ENCODE measurements at regions not wholly inside any gene's neighbourhood (a gene's known extent, or its start where the extent isn't known, plus 50 kb on each side); places are given as distances from the start of the nearest gene placed in this dataset.

GRCh38 chr2:120472891-120473309 lies 127.0 kb downstream of the INHBB start:
- Histone ChIP-seq H3K4me2 (ENCODE audit: insufficient read depth, low read length) (no peak overlapping the region), H3K9me3 (ENCODE audit: low read depth, low read length) (peaks cover 5% of the 10 kb centered on the region), H3K4me1 (ENCODE audit: insufficient read depth, low read length) (peaks cover 35% of the 10 kb centered on the region), H4K20me1 (ENCODE audit: insufficient read depth, low read length) (no peaks in the 10 kb centered on the region), H3K27ac (ENCODE audit: low read depth, low read length) (no peak overlapping the region), H3K79me2 (ENCODE audit: insufficient read depth, low read length) (no peaks in the 10 kb centered on the region), H3K36me3 (ENCODE audit: insufficient read depth, low read length) (no peaks in the 10 kb centered on the region), H3K27me3 (ENCODE audit: insufficient read depth, low read length) (no peaks in the 10 kb centered on the region), H3K4me3 (ENCODE audit: insufficient read depth, low read length) (no peak overlapping the region), H2AFZ (ENCODE audit: low read length) (no peak overlapping the region)
- no peak for TF ChIP-seq CTCF (IDR thresholded peaks at IDR 0.05; ENCODE audit: extremely low read depth, low read depth, low read length)
- peak; percentile 21 for DNase-seq (ENCODE audit: insufficient read length, low spot score, missing footprints)

GRCh38 chr2:120473522-120474271 lies 127.8 kb downstream of the INHBB start:
- H3K79me2 ChIP-seq (ENCODE audit: insufficient read depth, low read length), result no peaks in the 10 kb centered on the region
- H3K27me3 ChIP-seq (ENCODE audit: insufficient read depth, low read length), result no peaks in the 10 kb centered on the region
- H3K27ac ChIP-seq (ENCODE audit: low read depth, low read length), result no peak overlapping the region
- DNase-seq (ENCODE audit: insufficient read length, low spot score, missing footprints), result peak; percentile 34
- no peak overlapping the region for H2AFZ ChIP-seq (ENCODE audit: low read length)
- H4K20me1 ChIP-seq (ENCODE audit: insufficient read depth, low read length), result no peaks in the 10 kb centered on the region
- no peak overlapping the region for H3K4me2 ChIP-seq (ENCODE audit: insufficient read depth, low read length)
- no peaks in the 10 kb centered on the region for H3K36me3 ChIP-seq (ENCODE audit: insufficient read depth, low read length)
- H3K4me1 ChIP-seq (ENCODE audit: insufficient read depth, low read length), result peaks cover 35% of the 10 kb centered on the region
- no peak for TF ChIP-seq CTCF (IDR thresholded peaks at IDR 0.05; ENCODE audit: extremely low read depth, low read depth, low read length)
- no peak overlapping the region for H3K4me3 ChIP-seq (ENCODE audit: insufficient read depth, low read length)
- peaks cover 5% of the 10 kb centered on the region for H3K9me3 ChIP-seq (ENCODE audit: low read depth, low read length)

- no peak overlapping the region for H3K27ac ChIP-seq (ENCODE audit: low read depth, low read length)
- H3K4me2 ChIP-seq (ENCODE audit: insufficient read depth, low read length), result no peak overlapping the region
- H2AFZ ChIP-seq (ENCODE audit: low read length), result no peak overlapping the region
- TF ChIP-seq CTCF (IDR thresholded peaks at IDR 0.05; ENCODE audit: extremely low read depth, low read depth, low read length), result no peak
- peak; percentile 22 for DNase-seq (ENCODE audit: insufficient read length, low spot score, missing footprints)
- no peaks in the 10 kb centered on the region for H3K79me2 ChIP-seq (ENCODE audit: insufficient read depth, low read length)
- H4K20me1 ChIP-seq (ENCODE audit: insufficient read depth, low read length), result no peaks in the 10 kb centered on the region
- H3K9me3 ChIP-seq (ENCODE audit: low read depth, low read length), result peaks cover 5% of the 10 kb centered on the region
- no peaks in the 10 kb centered on the region for H3K27me3 ChIP-seq (ENCODE audit: insufficient read depth, low read length)
- H3K4me3 ChIP-seq (ENCODE audit: insufficient read depth, low read length), result no peak overlapping the region
- peaks cover 32% of the 10 kb centered on the region for H3K4me1 ChIP-seq (ENCODE audit: insufficient read depth, low read length)
- H3K36me3 ChIP-seq (ENCODE audit: insufficient read depth, low read length), result no peaks in the 10 kb centered on the region
These were observed 128.6 kb downstream of the INHBB start for GRCh38 chr2:120474486-120474885.

- H3K27me3 ChIP-seq (ENCODE audit: insufficient read depth, low read length), result no peaks in the 10 kb centered on the region
- DNase-seq (ENCODE audit: insufficient read length, low spot score, missing footprints), result peak; percentile 84
- no peaks in the 10 kb centered on the region for H3K36me3 ChIP-seq (ENCODE audit: insufficient read depth, low read length)
- no peak overlapping the region for H3K4me2 ChIP-seq (ENCODE audit: insufficient read depth, low read length)
- TF ChIP-seq CTCF (IDR thresholded peaks at IDR 0.05; ENCODE audit: extremely low read depth, low read depth, low read length), result no peak
- H3K9me3 ChIP-seq (ENCODE audit: low read depth, low read length), result peaks cover 5% of the 10 kb centered on the region
- no peaks in the 10 kb centered on the region for H3K79me2 ChIP-seq (ENCODE audit: insufficient read depth, low read length)
- H3K4me1 ChIP-seq (ENCODE audit: insufficient read depth, low read length), result peaks cover 16% of the 10 kb centered on the region
- H3K4me3 ChIP-seq (ENCODE audit: insufficient read depth, low read length), result no peak overlapping the region
- no peak overlapping the region for H3K27ac ChIP-seq (ENCODE audit: low read depth, low read length)
- no peak overlapping the region for H2AFZ ChIP-seq (ENCODE audit: low read length)
- no peaks in the 10 kb centered on the region for H4K20me1 ChIP-seq (ENCODE audit: insufficient read depth, low read length)
These were observed 130.2 kb downstream of the INHBB start for GRCh38 chr2:120476141-120476540.
